ENCODE measurements at regions not wholly inside any gene's neighbourhood (a gene's known extent, or its start where the extent isn't known, plus 50 kb on each side); places are given as distances from the start of the nearest gene placed in this dataset.
"Not testable (repeated sequence)": the region's sequence is repeated elsewhere in the genome, so short reads cannot be mapped to it uniquely, and the experiment has no call there.

GRCh38 chr1:30476476-30476875 lies 246.9 kb downstream of the MATN1 start:
- no peak for DNase-seq (ENCODE audit: low spot score)
- in situ Hi-C loops (cut with HindIII; ENCODE audit: low sequenced_read_pairs), result no loop called here

- in situ Hi-C loops (cut with HindIII; ENCODE audit: low sequenced_read_pairs), result no loop called here
- no peak for DNase-seq (ENCODE audit: low spot score)
These were observed 247.4 kb downstream of the MATN1 start for GRCh38 chr1:30475966-30476365.

- in situ Hi-C loops (cut with HindIII; ENCODE audit: low sequenced_read_pairs), result no loop called here
- no peak for DNase-seq (ENCODE audit: low spot score)
These were observed 248.2 kb downstream of the MATN1 start for GRCh38 chr1:30475201-30475600.

GRCh38 chr1:30474818-30475200 lies 248.6 kb downstream of the MATN1 start:
- in situ Hi-C loops (cut with HindIII; ENCODE audit: low sequenced_read_pairs), result no loop called here

GRCh38 chr1:30473922-30474817 lies 249.2 kb downstream of the MATN1 start:
- in situ Hi-C loops (cut with HindIII; ENCODE audit: low sequenced_read_pairs), result no loop called here
- no peak for DNase-seq (ENCODE audit: low spot score)

More at GRCh38 chr1:30474818-30475200, 248.6 kb downstream of the MATN1 start:
- DNase-seq (ENCODE audit: low spot score), result no peak

GRCh38 chr1:30472526-30472925 lies 250.9 kb downstream of the MATN1 start:
- in situ Hi-C loops (cut with HindIII; ENCODE audit: low sequenced_read_pairs), result no loop called here
- DNase-seq (ENCODE audit: low spot score), result no peak

GRCh38 chr1:30472009-30472408 lies 251.4 kb downstream of the MATN1 start:
- DNase-seq (ENCODE audit: low spot score), result no peak
- in situ Hi-C loops (cut with HindIII; ENCODE audit: low sequenced_read_pairs), result no loop called here

- in situ Hi-C loops (cut with HindIII; ENCODE audit: low sequenced_read_pairs), result no loop called here
- no peak for DNase-seq (ENCODE audit: low spot score)
These were observed 252.1 kb downstream of the MATN1 start for GRCh38 chr1:30471307-30471706.

GRCh38 chr1:30469426-30469825 lies 254.0 kb downstream of the MATN1 start:
- in situ Hi-C loops (cut with HindIII; ENCODE audit: low sequenced_read_pairs), result no loop called here
- DNase-seq (ENCODE audit: low spot score), result no peak

- in situ Hi-C loops (cut with HindIII; ENCODE audit: low sequenced_read_pairs), result no loop called here
- no peak for DNase-seq (ENCODE audit: low spot score)
These were observed 256.3 kb downstream of the MATN1 start for GRCh38 chr1:30467101-30467500.

- in situ Hi-C loops (cut with HindIII; ENCODE audit: low sequenced_read_pairs), result no loop called here
- no peak for DNase-seq (ENCODE audit: low spot score)
These were observed 256.8 kb downstream of the MATN1 start for GRCh38 chr1:30466610-30467009.

GRCh38 chr1:30466026-30466425 lies 257.4 kb downstream of the MATN1 start:
- DNase-seq (ENCODE audit: low spot score), result no peak
- in situ Hi-C loops (cut with HindIII; ENCODE audit: low sequenced_read_pairs), result no loop called here

- no peak for DNase-seq (ENCODE audit: low spot score)
- in situ Hi-C loops (cut with HindIII; ENCODE audit: low sequenced_read_pairs), result no loop called here
These were observed 258.3 kb downstream of the MATN1 start for GRCh38 chr1:30465096-30465495.

GRCh38 chr1:30464187-30464617 lies 259.2 kb downstream of the MATN1 start:
- no peak for DNase-seq (ENCODE audit: low spot score)
- in situ Hi-C loops (cut with HindIII; ENCODE audit: low sequenced_read_pairs), result no loop called here

GRCh38 chr1:30462826-30463425 lies 260.5 kb downstream of the MATN1 start:
- in situ Hi-C loops (cut with HindIII; ENCODE audit: low sequenced_read_pairs), result no loop called here
- no peak for DNase-seq (ENCODE audit: low spot score)

GRCh38 chr1:30462166-30462565 lies 261.2 kb downstream of the MATN1 start:
- in situ Hi-C loops (cut with HindIII; ENCODE audit: low sequenced_read_pairs), result no loop called here
- no peak for DNase-seq (ENCODE audit: low spot score)

- DNase-seq (ENCODE audit: low spot score), result no peak
- in situ Hi-C loops (cut with HindIII; ENCODE audit: low sequenced_read_pairs), result no loop called here
These were observed 261.7 kb downstream of the MATN1 start for GRCh38 chr1:30461640-30462039.

GRCh38 chr1:30460661-30461060 lies 262.7 kb downstream of the MATN1 start:
- in situ Hi-C loops (cut with HindIII; ENCODE audit: low sequenced_read_pairs), result no loop called here
- DNase-seq (ENCODE audit: low spot score), result no peak

- in situ Hi-C loops (cut with HindIII; ENCODE audit: low sequenced_read_pairs); DNase-seq (ENCODE audit: low spot score): not testable (repeated sequence)
These were observed 264.5 kb downstream of the MATN1 start for GRCh38 chr1:30458730-30459485.

GRCh38 chr1:30452925-30453324 lies 270.5 kb downstream of the MATN1 start:
- no peak for DNase-seq (ENCODE audit: low spot score)
- in situ Hi-C loops (cut with HindIII; ENCODE audit: low sequenced_read_pairs), result no loop called here
